HG03280 (cell line): ENCODE measurements at regions not wholly inside any gene's neighbourhood (a gene's known extent, or its start where the extent isn't known, plus 50 kb on each side); places are given as distances from the start of the nearest gene placed in this dataset.

ENCODE experiments used
- ATAC-seq: cut with Tn5 transposase; IDR thresholded peaks from one replicate; pipeline ENCODE4 v1.9.1; 2021; ENCODE audit warnings: mild to moderate bottlenecking, moderate library complexity; ENCODE audit not compliant: unreplicated experiment

DNA sequence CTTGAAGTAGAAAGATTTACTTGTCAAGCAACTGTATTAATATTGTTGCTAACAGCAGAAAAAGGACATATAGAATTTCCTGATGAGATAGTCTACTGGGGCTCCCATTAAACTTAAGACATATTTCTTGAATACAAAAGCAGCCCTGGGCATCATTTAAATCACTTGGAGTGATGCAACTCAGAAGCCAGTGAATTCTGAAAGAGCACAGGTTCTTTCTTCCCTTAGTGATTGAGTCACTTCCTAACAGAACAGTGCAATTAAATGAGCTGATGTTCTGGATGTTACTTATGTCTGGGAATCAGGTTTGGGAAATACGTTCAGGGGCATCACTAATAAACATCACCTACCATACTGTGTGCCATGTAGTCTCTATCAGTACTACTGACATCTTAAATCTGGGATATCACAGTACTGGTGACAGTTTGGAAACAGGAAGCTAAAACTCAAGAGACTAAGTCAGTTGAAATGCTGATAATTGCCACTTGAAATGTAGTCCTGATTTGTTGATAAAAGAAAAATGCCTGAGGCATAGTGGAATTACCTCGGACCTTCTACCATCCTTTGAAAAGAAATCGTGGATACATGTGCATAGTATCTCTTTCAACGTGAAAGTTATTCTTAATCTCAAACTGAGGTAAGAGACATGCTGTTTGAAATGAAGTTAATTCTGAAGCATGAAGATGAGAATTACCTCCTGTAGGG, 249.2 kb upstream of the GPRIN3 start:
- no peak for ATAC-seq

DNA sequence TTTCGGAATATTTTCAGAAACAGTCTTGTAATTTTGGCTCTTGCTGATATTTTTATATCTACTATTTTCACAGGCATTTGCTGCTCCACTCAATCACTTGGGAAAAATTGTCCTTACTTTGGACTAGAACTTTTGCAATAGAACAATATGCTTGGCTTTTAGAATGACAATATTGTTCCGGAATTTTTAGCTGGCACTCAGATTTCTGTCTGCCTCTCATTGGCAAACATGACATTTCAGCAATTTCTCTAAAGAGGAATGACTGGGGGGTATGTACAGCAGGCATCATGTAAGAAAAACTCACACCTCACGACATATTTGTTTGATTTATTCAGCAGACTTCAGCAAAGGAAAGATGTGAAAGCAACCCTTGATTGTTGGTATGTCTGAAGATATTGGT, 243.6 kb upstream of the GPRIN3 start:
- no peak for ATAC-seq

DNA sequence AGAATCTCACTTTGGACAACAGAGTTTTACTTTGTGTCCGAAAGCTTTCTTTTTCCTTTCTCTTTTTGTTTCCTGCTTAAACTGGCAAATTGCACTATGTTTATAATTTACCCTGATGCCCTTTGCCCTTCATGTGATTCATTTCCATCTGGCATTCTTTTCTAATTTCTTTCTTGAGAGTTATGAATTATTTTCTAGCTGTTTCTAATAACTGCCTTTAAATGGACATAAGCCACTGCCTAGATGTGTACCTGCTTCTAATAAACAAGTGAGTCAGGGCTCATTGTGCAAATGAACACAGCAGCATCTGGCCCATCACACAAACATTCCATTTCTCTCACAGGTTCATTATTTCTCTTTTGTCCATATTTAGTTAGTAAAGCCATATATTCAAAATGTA, 242.3 kb upstream of the GPRIN3 start:
- ATAC-seq, result no peak

DNA sequence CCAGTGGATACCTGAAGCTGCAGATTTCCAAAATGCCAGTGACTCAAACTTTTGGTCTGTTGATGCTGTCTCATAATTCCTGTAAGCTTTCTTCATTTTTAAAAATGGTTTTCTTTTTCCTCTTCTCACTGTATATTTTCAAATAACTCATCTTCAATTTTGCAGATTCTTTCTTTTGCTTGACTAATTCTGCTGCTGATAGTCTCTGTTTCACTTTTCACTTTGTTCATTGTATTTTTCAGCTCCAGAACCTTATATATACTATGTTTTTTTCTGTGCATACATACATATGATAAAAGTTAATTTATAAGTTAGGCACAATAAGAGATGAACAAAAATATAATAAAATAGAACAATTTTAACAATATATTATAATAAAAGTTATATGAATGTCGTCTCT, 237.7 kb upstream of the GPRIN3 start:
- no peak for ATAC-seq

DNA sequence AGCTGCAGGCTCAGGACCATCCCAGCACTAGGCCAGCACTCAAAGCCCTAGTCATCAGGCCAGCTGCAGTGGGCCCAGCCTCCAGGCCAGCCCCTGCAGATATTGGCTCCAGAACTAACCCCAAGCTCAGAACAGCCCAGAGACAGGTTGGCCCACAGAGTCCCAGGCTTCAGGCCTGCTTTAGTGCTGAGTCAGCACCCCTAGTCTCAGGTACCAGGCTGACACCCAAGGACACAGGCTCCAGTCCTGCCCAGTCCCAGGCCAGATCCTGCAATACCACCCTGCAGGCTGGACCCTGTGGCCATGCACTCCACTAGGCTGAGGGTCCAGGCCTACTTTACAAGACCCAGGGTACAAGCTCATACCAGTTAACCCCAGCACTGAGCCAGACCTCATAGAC, 234.4 kb upstream of the GPRIN3 start:
- no peak for ATAC-seq

DNA sequence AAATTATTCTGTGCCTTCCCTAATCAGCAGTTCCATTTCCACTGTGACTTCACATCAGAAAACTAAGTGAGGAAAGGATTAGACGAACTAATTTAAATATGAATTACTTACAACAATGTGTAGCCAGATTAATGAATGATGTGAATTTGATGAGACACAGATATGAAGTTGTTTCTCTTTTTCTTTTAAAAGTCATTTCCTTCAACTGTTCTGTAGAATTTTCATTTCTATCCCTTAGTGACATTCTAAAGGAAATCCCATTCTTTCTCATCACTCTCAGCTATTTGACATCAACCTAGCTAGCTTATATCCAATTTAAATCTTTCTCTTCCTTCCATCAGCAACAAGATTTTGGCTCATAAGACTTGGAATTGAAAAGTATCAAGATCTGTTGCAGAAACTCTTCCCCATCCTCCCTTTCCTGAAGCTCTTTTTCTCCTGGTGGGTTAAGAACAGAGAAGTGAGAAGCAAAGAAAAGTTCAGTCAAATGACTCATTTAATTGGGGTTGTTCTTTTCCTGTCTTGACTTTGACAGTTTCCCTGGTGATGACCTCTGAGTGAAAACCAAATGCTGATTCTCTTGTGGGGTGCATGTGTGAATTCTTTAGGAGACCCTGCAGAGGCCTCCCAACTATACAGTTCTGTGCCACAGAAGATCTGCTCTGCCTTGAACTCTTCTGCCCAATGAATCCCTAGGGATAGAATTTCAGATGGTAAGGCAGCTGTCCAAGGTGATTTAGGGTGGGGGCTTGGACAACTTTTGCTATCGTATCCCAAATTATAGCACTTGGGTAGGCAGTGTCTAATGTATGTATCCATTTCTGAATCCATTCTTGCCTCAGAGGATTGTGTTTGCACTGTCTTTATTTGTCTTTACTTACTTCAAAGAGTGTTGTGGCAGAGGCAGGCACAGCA, 232.5 kb upstream of the GPRIN3 start:
- no peak for ATAC-seq

DNA sequence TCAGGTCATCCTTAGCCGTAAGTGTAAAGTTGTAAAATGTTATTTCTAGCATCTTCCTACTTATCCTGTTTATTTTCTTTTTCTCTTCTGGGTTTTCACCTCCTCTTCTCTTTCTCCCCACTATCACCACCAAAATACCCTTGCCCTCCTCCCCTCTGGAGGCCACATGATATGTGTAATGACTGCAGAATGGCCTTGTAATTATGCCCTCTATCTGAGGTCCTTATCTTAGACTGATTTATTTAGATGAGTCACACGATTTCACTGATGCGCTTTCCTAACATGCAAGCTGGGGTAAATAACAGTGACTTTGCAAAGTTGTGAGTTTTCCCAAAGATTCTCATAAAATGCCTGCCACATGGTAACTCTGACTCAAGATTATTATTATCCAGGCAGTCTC, 231.8 kb upstream of the GPRIN3 start:
- no peak for ATAC-seq

DNA sequence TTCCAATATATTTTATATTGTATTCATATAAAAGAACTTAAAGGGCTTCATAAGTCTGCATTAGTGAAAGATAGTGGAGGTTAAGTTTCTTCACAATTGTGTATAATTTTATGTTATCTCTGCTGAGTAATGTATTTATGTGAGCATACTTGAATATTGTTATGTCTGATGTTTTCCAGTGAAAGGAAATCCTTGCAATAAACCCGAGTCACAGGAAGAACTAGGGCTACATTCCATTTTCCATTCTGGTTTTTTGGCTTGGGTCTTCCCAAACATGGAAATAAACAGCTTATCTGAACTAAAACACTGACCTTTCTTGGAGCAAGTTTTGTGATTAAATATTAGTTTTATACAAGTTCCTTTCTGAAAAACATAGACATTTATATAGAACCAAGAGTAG, 231.3 kb upstream of the GPRIN3 start:
- ATAC-seq, result no peak

DNA sequence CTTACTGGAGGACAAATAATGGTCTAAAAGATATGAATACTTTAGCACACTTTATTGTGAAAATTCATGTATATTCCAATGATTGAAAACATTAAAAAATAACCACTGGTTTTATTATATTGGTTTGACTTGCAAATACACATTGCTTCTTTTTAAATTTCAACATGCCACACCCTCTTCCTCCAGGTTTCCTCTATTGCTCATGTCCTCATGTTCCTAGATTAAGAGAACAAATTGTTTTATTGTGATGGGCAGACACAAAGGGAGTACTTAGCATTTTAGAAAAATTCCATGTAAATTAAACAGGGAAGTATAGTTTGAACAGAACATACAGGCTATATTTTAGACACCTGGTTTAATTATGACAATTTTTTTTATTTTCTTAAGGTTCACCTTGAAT, 230.6 kb upstream of the GPRIN3 start:
- no peak for ATAC-seq

DNA sequence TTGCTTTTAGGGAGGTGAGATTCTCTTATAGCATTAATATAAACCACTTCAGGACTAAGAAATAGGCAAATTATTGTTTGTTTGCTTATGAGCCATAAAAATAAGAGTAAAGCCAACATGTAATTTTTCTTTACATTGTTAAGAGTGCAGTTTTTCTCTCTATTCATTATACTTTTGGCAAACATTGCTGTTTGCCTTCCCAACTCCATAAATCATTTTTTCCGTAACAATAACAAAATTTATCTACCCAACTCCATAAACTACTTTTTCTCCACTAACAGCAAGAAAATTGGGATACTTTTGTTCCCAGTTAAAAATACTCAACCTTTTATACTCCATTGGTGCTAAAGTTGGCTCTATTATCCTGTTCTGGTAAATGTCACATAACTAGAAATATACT, 229.7 kb upstream of the GPRIN3 start:
- no peak for ATAC-seq

DNA sequence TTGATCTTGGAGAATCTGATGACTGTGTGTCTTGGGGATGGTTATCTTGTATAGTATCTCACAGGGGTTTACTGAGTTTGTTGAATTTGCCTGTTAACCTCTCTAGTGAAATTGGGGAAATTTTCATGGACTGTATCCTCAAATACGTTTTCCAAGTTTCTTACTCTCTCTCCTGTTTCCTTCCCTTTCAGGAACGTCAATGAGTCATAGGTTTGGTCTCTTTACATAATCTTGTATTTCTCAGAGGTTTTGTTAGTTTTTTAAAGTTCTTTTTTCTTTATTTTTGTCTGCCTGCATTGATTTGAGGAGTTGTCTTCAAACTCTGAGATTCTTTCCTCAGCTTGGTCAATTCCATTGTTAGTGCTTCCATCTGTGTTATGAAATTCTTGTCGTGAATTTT, 227.7 kb upstream of the GPRIN3 start:
- ATAC-seq, result no peak

DNA sequence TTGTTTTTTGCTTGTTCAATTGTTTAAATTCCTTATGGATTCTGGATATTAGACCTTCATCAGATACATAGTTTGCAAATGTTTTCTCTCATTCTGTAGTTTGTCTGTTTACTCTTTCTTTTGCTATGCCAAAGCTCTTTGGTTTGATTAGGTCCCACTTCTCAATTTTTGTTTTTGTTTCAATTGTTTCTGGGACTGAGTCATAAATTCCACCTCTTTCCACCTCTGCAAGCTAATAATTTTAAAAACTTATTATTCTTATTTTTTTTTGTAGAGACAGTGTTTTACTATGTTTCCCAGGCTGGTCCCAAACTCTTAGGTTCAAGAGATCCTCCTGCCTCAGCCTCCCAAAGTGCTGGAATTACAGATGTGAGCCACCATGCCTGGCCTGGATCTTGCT, 226.8 kb upstream of the GPRIN3 start:
- no peak for ATAC-seq

DNA sequence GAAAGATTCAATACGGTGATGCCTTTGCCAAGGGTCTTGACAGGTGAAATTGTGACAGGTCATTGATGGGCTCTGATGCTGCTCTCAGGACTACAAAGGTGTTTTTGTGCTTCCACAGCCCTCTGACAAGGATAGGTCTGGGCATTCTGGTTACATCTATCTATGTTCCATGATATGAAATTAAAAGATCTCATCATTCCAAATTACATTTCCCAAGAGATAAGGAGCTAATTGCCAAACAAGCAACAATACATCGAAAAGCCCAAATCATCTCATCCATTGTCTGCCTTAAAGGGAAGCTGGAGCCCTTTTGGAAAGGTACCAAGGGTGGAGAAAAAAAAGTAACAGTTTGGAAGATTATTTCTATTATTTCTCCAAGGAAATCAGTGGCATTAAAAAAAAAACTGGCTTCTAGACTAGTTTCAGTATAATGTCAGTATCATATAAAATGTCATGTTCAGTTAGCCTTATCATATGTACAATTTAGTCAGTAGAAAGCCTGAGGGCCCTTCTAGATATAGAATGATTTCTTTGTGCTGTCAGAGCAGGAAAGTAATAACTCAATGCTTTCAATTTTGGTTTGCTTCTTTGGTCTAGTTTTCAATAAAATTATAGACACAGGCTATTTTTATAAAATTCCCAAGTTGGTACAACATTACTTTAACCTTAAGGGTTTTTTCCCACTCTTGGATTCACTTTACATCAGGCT, 224.5 kb upstream of the GPRIN3 start:
- no peak for ATAC-seq

DNA sequence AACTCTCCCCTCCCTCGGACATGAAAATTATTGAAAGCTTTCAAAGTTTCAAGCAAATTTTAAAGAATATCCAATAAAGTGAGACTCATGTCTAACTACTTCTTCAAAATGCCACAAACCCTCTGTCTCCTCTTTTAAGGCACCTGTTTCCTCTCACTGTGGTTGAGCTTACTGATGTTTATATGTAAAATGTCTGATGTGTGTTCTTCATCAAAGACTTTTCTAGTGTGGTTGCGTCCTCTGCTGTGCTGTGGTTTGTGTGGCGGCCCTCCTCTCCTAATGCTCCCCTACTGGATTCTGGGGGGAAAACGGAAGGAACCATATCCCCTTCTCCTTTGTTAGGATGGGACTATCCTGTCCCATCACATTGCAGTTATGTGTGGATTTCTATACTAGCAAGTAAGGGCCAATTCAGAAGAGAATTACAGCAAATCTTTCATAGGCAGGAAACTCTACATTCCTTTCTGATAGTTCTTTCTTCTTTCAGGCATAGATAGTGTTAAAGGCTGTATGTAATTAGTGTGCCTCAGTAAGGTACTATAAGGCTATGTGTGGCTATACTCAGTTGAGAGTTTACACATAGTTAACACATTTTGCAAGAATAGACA, 221.0 kb upstream of the GPRIN3 start:
- no peak for ATAC-seq

DNA sequence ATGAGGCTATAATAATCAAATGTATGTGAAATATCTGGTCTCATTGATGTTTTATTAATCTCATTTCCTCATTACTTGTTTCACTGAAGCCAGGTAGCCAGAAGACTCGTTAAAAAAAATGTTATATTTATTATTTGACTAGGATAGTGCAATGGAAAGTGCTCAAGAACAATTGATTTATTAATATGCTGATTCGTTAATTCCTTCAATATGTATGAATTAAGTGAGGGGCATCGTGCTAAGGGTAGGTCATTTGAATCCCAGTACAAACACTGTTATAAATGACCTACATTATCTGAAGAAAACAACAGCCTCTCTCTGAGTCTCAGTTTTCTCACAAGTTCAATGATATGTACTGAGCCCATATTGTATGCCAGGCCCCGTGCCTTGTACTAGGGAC, 214.2 kb upstream of the GPRIN3 start:
- no peak for ATAC-seq

DNA sequence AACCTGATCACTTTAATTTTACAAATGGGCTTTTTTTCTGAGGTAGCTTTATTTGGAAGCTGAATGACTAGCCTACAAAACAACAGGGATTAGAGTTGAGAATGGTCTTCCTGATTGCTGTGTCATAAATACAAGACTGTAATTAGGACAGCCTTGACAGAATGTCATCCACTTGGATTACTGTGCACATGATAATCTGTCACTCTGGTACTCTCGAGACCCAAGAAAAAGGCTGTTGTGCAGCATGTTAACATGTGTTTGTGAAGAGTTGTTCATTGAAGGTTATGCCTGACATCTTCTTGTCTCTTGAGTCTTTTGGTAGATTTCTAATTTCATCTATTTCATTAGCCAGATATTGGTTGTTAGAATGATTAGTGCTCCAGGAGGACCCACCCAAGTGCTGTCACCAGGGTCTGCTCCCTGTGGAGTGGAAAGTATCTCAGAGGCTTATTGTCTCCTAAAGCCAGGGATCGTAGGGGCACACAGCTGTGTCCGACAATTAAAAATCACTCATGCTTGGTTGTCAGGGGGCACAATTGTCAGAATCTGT, 212.2 kb upstream of the GPRIN3 start:
- no peak for ATAC-seq

DNA sequence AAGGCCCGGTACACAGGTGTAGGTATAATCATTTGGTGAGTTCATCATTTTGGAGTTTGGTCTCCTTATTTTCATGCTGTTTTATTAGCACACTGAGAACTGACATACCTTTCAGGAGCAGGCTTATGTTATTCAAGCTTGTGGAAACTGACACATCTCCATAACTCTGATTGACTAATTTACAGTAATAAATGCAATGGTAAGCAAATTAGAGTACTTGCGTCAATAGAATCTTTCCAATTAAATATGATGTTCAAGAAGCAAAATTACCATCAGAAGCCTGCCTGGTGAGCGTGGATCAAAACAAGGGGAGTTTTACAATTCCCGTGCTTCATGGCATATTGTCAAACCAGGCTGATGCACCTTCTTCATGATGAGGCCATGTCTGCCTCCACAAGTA, 210.7 kb upstream of the GPRIN3 start:
- no peak for ATAC-seq

DNA sequence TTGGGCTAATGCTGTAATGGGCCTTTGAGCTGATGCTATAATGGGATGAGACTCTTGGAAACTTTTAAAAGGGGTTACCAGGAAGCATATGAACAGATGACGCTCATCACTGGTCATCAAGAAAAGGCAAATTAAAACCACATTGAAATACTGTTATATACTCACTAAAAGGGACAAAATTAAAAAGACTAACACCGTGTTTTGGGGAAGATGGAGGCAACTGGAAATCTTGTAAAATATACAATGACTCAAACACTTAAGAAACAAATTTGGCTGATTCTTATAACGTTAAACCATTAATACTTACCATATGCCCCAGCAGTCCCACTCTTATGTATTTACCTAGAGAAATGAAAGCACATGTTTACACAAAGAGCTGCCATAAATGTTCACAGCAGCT, 207.2 kb upstream of the GPRIN3 start:
- ATAC-seq, result no peak

DNA sequence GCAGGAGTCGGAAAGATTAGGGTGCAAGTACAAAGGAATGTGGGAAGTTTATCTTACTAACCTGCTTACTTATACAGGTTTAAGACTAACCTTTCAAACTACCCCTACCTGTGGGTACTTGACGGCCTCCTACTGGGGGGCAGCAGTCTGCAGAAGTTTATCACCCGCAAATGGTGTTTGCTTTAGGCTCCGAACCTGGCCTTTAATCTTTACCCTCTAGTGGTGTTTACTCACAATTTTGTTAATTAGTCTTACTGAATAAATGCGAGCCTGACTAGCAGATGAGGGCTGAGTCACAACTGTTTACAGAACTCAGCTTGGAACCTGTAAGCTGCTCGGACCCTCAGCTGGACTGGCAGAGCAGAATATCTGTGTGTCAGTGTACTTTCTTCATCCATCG, 204.2 kb upstream of the GPRIN3 start:
- ATAC-seq, result no peak

DNA sequence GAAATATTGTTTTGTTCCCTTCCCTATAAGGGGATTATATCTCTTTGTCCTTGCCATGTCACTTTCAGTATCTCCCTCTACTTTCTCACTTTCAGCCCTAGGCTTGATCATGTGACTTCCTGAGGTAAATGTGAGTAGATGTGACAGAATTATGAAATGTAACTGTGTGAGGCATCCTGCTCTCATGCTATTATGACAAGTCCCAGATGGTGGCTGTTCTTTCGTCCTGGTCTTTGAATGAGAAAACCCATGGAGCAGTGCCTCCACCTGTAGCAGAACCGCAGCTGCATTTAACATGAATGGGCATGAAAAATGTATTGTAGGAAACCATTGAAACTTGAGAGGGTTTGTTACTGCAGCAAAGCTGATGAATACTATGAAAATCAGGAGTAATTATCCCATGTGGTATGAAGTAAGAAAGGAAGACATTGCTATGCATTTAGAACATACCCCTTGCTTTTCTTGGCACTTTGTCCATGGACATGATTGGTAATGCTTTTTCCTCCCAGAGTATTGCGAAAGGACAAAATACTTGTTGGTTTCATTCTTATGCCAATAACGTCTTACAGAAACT, 202.2 kb upstream of the GPRIN3 start:
- peak; percentile 98 for ATAC-seq
